ENCODE measurements at regions not wholly inside any gene's neighbourhood (a gene's known extent, or its start where the extent isn't known, plus 50 kb on each side); places are given as distances from the start of the nearest gene placed in this dataset.

- no peaks in the 10 kb centered on the region for H3K4me1 ChIP-seq (ENCODE audit: control insufficient read depth, insufficient read depth, low read length)
- intact Hi-C loops (cut with DNase I): no loop called here
- no peaks in the 10 kb centered on the region for H3K27me3 ChIP-seq (ENCODE audit: control insufficient read depth, insufficient read depth)
- H3K4me3 ChIP-seq (ENCODE audit: low read length): no peak overlapping the region
- H3K9me3 ChIP-seq (ENCODE audit: control insufficient read depth, low read length): no peaks in the 10 kb centered on the region
- WGBS: 77% methylated on average over 4 of the region's 4 CpGs
- ATAC-seq: no peak
- DNase-seq: no peak
- no peak overlapping the region for H3K27ac ChIP-seq (ENCODE audit: low read length)
These were observed 351.1 kb downstream of the GRXCR1 start for GRCh38 chr4:43243433-43244116.

DNA sequence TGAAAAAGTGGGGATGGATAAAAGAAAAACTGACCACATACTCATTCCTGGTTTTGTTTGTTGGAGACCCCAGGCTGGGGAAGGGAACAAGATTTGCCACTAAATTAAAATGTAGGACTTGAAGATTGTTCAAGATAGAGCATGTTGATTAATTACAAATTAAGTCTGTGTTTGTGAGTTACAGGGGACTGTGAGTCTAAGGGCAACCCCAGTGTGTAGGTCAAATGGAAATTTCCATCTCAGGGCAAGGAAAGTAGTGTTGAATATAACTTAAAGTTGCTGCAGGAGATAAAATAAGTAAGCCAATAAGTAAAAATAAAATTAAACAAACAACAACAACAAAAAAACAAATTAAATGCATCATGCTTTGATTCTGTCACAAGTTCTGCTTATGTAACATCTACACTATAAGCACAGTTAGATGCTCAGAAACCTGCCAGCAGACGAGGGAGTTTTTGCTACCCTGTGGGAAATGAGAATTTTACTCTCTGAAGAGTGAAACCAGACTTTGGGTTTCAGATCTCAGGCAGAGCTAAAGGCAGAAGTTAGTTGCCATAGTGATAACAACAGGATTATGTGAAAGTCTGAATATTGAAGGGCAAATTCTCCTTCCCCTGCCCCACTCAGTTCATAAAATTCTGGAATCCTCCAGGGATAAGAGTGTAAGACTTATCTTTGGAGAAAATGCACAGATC, 352.3 kb downstream of the GRXCR1 start:
- intact Hi-C loops (cut with DNase I): no loop called here
- H3K27me3 ChIP-seq (ENCODE audit: control insufficient read depth, insufficient read depth): no peaks in the 10 kb centered on the region
- no peak overlapping the region for H3K4me3 ChIP-seq (ENCODE audit: low read length)
- 38% methylated on average over 1 of the region's 1 CpG for WGBS
- no peaks in the 10 kb centered on the region for H3K4me1 ChIP-seq (ENCODE audit: control insufficient read depth, insufficient read depth, low read length)
- ATAC-seq (no peak), DNase-seq (no peak)
- no peaks in the 10 kb centered on the region for H3K9me3 ChIP-seq (ENCODE audit: control insufficient read depth, low read length)
- H3K27ac ChIP-seq (ENCODE audit: low read length): no peak overlapping the region

- H3K9me3 ChIP-seq (ENCODE audit: control insufficient read depth, low read length): no peaks in the 10 kb centered on the region
- H3K4me3 ChIP-seq (ENCODE audit: low read length): no peak overlapping the region
- H3K27ac ChIP-seq (ENCODE audit: low read length): no peak overlapping the region
- ATAC-seq (no peak), DNase-seq (no peak)
- 68% methylated on average over 2 of the region's 2 CpGs for WGBS
- no peaks in the 10 kb centered on the region for H3K27me3 ChIP-seq (ENCODE audit: control insufficient read depth, insufficient read depth)
- intact Hi-C loops (cut with DNase I): no loop called here
- H3K4me1 ChIP-seq (ENCODE audit: control insufficient read depth, insufficient read depth, low read length): no peaks in the 10 kb centered on the region
These were observed 359.3 kb downstream of the GRXCR1 start for GRCh38 chr4:43251841-43252240.

- Histone ChIP-seq H3K9me3 (ENCODE audit: control insufficient read depth, low read length) (no peaks in the 10 kb centered on the region), H3K4me3 (ENCODE audit: low read length) (no peak overlapping the region), H3K27ac (ENCODE audit: low read length) (no peak overlapping the region), H3K27me3 (ENCODE audit: control insufficient read depth, insufficient read depth) (no peaks in the 10 kb centered on the region), H3K4me1 (ENCODE audit: control insufficient read depth, insufficient read depth, low read length) (no peaks in the 10 kb centered on the region)
- DNase-seq (no peak), ATAC-seq (no peak)
- intact Hi-C loops (cut with DNase I): no loop called here
These were observed 361.0 kb downstream of the GRXCR1 start for GRCh38 chr4:43253541-43253940.

DNA sequence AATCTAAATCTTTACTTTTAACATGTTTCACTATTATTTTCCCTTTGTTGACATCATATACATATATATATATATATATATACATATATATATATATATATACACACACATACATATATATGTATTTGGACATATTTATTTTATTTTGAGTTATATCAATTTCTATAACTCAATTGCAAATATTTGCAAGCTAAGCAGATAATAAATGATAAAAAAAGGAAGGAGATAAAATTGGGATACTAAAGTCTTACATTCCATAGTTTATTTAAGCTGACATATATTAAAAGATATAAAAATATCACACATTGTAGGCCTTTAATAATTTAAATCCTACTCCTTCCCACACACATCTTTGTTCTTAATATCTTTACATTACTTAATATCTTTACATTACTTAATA, 372.2 kb downstream of the GRXCR1 start:
- intact Hi-C loops (cut with DNase I): no loop called here
- Histone ChIP-seq H3K9me3 (ENCODE audit: control insufficient read depth, low read length) (no peaks in the 10 kb centered on the region), H3K4me3 (ENCODE audit: low read length) (no peak overlapping the region), H3K27me3 (ENCODE audit: control insufficient read depth, insufficient read depth) (no peaks in the 10 kb centered on the region), H3K4me1 (ENCODE audit: control insufficient read depth, insufficient read depth, low read length) (no peaks in the 10 kb centered on the region), H3K27ac (ENCODE audit: low read length) (no peak overlapping the region)
- no peak for DNase-seq
- ATAC-seq: no peak

DNA sequence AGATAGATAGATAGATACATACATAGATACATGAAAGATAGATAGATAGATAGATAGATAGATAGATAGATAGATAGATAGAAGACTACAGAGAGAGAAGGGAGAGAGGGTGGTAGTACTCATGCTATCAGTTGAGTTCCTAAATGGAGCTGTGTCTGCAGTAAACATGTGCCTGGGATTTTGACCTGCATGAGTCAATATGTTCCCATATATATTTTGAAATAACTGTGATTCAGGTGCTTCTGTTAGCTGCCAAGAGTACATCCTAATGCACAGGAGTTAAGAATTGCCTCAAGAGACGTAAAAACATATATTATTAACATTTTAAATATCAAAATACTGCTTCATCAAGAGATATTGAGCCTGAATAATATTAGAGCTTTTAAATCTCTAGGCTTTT, 379.4 kb downstream of the GRXCR1 start:
- Histone ChIP-seq H3K4me1 (ENCODE audit: control insufficient read depth, insufficient read depth, low read length) (no peaks in the 10 kb centered on the region), H3K27me3 (ENCODE audit: control insufficient read depth, insufficient read depth) (no peaks in the 10 kb centered on the region), H3K27ac (ENCODE audit: low read length) (no peak overlapping the region), H3K4me3 (ENCODE audit: low read length) (no peak overlapping the region), H3K9me3 (ENCODE audit: control insufficient read depth, low read length) (no peaks in the 10 kb centered on the region)
- intact Hi-C loops (cut with DNase I): no loop called here
- DNase-seq: no peak
- ATAC-seq: no peak
- 0% methylated on average over 1 of the region's 1 CpG for WGBS

DNA sequence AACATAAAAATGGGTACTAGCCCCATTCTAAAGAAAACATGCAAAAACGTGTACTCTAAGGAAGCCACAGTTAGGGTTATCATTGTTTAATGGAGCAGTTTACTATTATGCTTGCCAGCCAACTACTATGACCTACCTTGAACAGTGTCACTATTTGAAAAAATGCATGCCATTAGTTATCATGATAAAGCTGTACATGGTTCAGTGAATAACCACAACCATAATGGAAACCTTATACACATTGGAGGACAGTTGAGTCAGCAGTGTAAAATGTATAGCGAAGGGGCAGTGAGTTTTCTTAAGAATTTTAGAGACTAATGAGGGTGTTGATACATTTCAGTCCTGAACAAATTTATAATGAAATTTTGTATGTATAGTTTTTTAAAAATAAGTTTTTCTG, 381.9 kb downstream of the GRXCR1 start:
- no peaks in the 10 kb centered on the region for H3K27me3 ChIP-seq (ENCODE audit: control insufficient read depth, insufficient read depth)
- no peak overlapping the region for H3K27ac ChIP-seq (ENCODE audit: low read length)
- ATAC-seq (no peak), DNase-seq (no peak)
- 68% methylated on average over 2 of the region's 2 CpGs for WGBS
- H3K9me3 ChIP-seq (ENCODE audit: control insufficient read depth, low read length): no peaks in the 10 kb centered on the region
- no peak overlapping the region for H3K4me3 ChIP-seq (ENCODE audit: low read length)
- intact Hi-C loops (cut with DNase I): no loop called here
- no peaks in the 10 kb centered on the region for H3K4me1 ChIP-seq (ENCODE audit: control insufficient read depth, insufficient read depth, low read length)

DNA sequence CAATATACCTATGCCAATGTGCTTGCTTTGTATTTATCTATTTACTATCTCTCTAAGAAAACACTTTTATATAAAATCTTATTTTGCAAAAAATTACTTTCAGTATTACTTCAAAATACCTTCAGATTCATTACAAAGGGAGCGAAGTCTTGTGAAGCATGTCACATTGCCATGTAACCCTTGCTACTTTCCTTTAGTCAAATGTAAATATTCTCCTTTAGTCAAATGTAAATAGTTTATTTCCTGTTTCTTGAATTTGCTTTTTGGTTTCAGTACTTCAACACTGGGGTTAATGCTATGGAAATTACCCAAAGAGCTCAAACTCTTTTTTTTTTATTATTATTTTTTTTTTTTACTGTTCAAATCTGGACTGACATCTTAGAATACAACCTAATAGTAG, 383.3 kb downstream of the GRXCR1 start:
- WGBS: 91% methylated on average over 1 of the region's 1 CpG
- Histone ChIP-seq H3K27me3 (ENCODE audit: control insufficient read depth, insufficient read depth) (no peaks in the 10 kb centered on the region), H3K27ac (ENCODE audit: low read length) (no peak overlapping the region), H3K4me3 (ENCODE audit: low read length) (no peak overlapping the region), H3K4me1 (ENCODE audit: control insufficient read depth, insufficient read depth, low read length) (no peaks in the 10 kb centered on the region), H3K9me3 (ENCODE audit: control insufficient read depth, low read length) (no peaks in the 10 kb centered on the region)
- intact Hi-C loops (cut with DNase I): no loop called here
- ATAC-seq: no peak
- DNase-seq: no peak

- Histone ChIP-seq H3K27me3 (ENCODE audit: control insufficient read depth, insufficient read depth) (no peaks in the 10 kb centered on the region), H3K4me1 (ENCODE audit: control insufficient read depth, insufficient read depth, low read length) (no peaks in the 10 kb centered on the region), H3K9me3 (ENCODE audit: control insufficient read depth, low read length) (no peaks in the 10 kb centered on the region), H3K4me3 (ENCODE audit: low read length) (no peak overlapping the region), H3K27ac (ENCODE audit: low read length) (no peak overlapping the region)
- DNase-seq (no peak), ATAC-seq (no peak)
- intact Hi-C loops (cut with DNase I): no loop called here
- 8% methylated on average over 1 of the region's 1 CpG for WGBS
These were observed 383.8 kb downstream of the GRXCR1 start for GRCh38 chr4:43276321-43276720.

- ATAC-seq (no peak), DNase-seq (no peak)
- 58% methylated on average over 1 of the region's 1 CpG for WGBS
These were observed 384.5 kb downstream of the GRXCR1 start for GRCh38 chr4:43277003-43277402.

DNA sequence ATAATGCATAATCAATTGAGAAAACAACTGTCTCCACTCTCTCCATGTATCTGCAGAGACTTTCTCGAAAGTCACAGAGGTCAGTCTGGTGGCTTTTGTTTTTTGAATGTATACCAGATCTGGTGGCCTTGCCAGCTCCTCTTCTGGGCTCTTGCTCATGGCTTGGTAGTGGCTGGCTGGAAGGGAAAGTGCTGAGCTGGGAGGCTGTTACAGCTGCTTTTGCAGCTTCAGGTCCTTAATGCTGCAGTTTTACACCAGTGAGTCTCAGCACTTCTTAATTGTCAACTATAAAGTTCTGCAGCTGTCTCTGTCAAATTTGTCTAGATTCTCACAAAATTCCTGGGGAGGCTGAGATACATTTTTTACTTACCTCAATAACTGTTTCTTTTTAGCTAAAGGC, 390.0 kb downstream of the GRXCR1 start:
- no peaks in the 10 kb centered on the region for H3K4me1 ChIP-seq (ENCODE audit: control insufficient read depth, insufficient read depth, low read length)
- ATAC-seq: no peak
- DNase-seq: no peak
- 73% methylated on average over 1 of the region's 1 CpG for WGBS
- H3K27ac ChIP-seq (ENCODE audit: low read length): no peak overlapping the region
- intact Hi-C loops (cut with DNase I): no loop called here
- H3K27me3 ChIP-seq (ENCODE audit: control insufficient read depth, insufficient read depth): no peaks in the 10 kb centered on the region
- H3K4me3 ChIP-seq (ENCODE audit: low read length): no peak overlapping the region
- no peaks in the 10 kb centered on the region for H3K9me3 ChIP-seq (ENCODE audit: control insufficient read depth, low read length)

More at GRCh38 chr4:43277003-43277402, 384.5 kb downstream of the GRXCR1 start:
- H3K27me3 ChIP-seq (ENCODE audit: control insufficient read depth, insufficient read depth): no peaks in the 10 kb centered on the region
- H3K27ac ChIP-seq (ENCODE audit: low read length): no peak overlapping the region
- no peaks in the 10 kb centered on the region for H3K4me1 ChIP-seq (ENCODE audit: control insufficient read depth, insufficient read depth, low read length)
- intact Hi-C loops (cut with DNase I): no loop called here
- H3K9me3 ChIP-seq (ENCODE audit: control insufficient read depth, low read length): no peaks in the 10 kb centered on the region
- H3K4me3 ChIP-seq (ENCODE audit: low read length): no peak overlapping the region

DNA sequence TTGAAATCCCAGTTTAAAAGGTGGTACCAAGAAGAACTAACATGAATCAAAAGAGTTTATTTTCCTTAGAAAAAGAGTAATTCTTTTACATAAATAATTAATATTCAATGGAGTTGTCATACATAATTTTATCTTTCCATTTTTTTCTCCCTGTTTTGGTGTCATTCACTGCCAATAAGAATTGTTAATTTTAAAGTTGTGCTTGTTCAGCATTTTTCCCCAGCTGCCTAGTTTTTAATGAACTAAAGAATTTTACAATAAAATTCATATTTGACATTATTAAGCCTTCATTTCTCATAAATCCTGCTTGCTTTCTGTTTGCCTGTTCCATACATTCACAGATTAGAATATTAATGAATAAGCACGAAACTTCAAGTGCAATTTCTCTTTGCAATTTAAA, 393.6 kb downstream of the GRXCR1 start:
- Histone ChIP-seq H3K4me1 (ENCODE audit: control insufficient read depth, insufficient read depth, low read length) (no peaks in the 10 kb centered on the region), H3K27ac (ENCODE audit: low read length) (no peak overlapping the region), H3K9me3 (ENCODE audit: control insufficient read depth, low read length) (no peaks in the 10 kb centered on the region), H3K4me3 (ENCODE audit: low read length) (no peak overlapping the region), H3K27me3 (ENCODE audit: control insufficient read depth, insufficient read depth) (no peaks in the 10 kb centered on the region)
- intact Hi-C loops (cut with DNase I): no loop called here
- ATAC-seq: no peak
- 25% methylated on average over 1 of the region's 1 CpG for WGBS
- no peak for DNase-seq
